ENCODE measurements at regions not wholly inside any gene's neighbourhood (a gene's known extent, or its start where the extent isn't known, plus 50 kb on each side); places are given as distances from the start of the nearest gene placed in this dataset.

DNA sequence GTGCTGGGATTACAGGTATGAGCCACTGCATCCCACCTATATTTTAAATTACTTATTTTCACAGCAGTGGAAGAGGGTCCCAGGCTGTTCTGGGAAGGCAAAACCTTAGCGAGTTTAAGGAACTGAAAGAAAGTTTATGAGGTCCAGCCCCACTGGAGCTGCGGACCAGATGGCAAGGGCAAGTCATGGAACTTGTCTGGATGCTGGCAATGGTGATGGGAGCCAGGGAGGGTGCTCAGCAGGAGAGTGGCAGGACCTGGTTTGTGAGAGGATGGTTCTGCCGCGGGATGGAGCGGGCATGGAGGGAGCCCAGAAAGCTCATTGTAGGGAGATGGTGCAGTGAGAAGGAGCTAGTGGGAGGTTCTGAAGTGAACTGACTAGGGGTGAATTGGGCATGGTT is 50.6 kb upstream of the SLC45A1 start:
- H3K27me3 ChIP-seq (ENCODE audit: control insufficient read depth, insufficient read depth, low read length), result no peaks in the 10 kb centered on the region
- H3K36me3 ChIP-seq (ENCODE audit: control insufficient read depth in 2 of 3, insufficient read depth in 3 of 3, low read length in 3 of 3), result no peaks in the 10 kb centered on the region
- H3K4me1 ChIP-seq (ENCODE audit: control insufficient read depth in 2 of 3, insufficient read depth in 2 of 3, low read depth in 1 of 3, low read length in 3 of 3), result peaks cover 0 to 10% (median 3%) of the 10 kb centered on the region in 3 donors
- TF ChIP-seq, protein P1, sequence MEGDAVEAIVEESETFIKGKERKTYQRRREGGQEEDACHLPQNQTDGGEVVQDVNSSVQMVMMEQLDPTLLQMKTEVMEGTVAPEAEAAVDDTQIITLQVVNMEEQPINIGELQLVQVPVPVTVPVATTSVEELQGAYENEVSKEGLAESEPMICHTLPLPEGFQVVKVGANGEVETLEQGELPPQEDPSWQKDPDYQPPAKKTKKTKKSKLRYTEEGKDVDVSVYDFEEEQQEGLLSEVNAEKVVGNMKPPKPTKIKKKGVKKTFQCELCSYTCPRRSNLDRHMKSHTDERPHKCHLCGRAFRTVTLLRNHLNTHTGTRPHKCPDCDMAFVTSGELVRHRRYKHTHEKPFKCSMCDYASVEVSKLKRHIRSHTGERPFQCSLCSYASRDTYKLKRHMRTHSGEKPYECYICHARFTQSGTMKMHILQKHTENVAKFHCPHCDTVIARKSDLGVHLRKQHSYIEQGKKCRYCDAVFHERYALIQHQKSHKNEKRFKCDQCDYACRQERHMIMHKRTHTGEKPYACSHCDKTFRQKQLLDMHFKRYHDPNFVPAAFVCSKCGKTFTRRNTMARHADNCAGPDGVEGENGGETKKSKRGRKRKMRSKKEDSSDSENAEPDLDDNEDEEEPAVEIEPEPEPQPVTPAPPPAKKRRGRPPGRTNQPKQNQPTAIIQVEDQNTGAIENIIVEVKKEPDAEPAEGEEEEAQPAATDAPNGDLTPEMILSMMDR (IDR thresholded peaks at IDR 0.05; ENCODE audit: borderline replicate concordance, extremely low read depth, insufficient read depth), result no peak
- peak overlapping the region; percentile 74 to 76 for H3K27ac ChIP-seq (ENCODE audit: low read depth in 2 of 2, low read length in 2 of 2)
- no peak overlapping the region for H3K4me3 ChIP-seq (ENCODE audit: low read length in 3 of 3)
- no peak overlapping the region for H3K9ac ChIP-seq (ENCODE audit: low read length in 3 of 3)
- H3K9me3 ChIP-seq (ENCODE audit: control insufficient read depth in 2 of 3, insufficient read depth in 1 of 3, low read length in 3 of 3), result no peaks in the 10 kb centered on the region
- no peak for FAIRE-seq
- no peak for DNase-seq
- intact Hi-C loops (cut with DNase I), result no loop called here

DNA sequence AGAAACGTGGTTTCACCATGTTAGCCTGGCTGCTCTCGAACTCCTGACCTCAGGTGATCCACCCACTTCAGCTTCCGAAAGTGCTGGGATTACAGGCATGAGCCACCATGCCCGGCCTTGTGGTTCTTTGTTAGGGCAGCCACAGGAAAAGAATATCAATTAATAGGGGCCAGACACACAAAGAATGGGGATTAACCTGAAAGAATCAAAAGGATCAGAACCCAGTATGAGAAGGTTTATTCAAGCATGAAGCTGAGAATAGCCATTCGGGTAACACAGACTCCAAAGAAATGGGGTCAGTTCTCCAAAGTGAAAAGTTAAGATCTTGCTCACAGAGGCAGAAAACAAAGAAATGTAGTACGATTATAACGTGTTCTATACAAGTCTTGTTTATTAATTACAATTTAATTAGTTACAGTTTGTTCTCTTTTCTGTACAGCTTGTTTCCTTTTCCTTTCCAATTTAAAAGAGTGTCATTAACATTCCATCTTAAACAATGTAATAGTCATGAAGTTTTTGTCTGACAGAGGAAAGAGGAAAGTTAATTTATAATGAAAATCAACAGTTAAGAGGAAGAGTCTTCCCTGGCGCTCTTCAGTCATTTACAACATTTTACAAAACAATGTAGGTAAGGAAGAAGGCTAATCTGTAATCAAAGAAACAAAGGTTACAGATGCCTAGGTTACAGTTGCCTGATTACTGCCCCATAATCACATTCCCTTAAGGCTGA is 51.3 kb upstream of the SLC45A1 start:
- Histone ChIP-seq H3K36me3 (ENCODE audit: control insufficient read depth in 2 of 3, insufficient read depth in 3 of 3, low read length in 3 of 3) (no peaks in the 10 kb centered on the region), H3K9me3 (ENCODE audit: control insufficient read depth in 2 of 3, insufficient read depth in 1 of 3, low read length in 3 of 3) (no peaks in the 10 kb centered on the region), H3K27me3 (ENCODE audit: control insufficient read depth, insufficient read depth, low read length) (no peaks in the 10 kb centered on the region), H3K4me1 (ENCODE audit: control insufficient read depth in 2 of 3, insufficient read depth in 2 of 3, low read depth in 1 of 3, low read length in 3 of 3) (peaks cover 0 to 10% (median 3%) of the 10 kb centered on the region in 3 donors), H3K4me3 (ENCODE audit: low read length in 3 of 3) (no peak overlapping the region), H3K9ac (ENCODE audit: low read length in 3 of 3) (no peak overlapping the region), H3K27ac (ENCODE audit: low read depth in 2 of 2, low read length in 2 of 2) (peak overlapping the region; percentile 9 to 38)
- intact Hi-C loops (cut with DNase I), result no loop called here
- TF ChIP-seq, protein P1 (IDR thresholded peaks at IDR 0.05; ENCODE audit: borderline replicate concordance, extremely low read depth, insufficient read depth), result no peak
- DNase-seq, result peak in 2 of 5 donors; percentile 24 to 39
- FAIRE-seq, result peak; percentile 93

DNA sequence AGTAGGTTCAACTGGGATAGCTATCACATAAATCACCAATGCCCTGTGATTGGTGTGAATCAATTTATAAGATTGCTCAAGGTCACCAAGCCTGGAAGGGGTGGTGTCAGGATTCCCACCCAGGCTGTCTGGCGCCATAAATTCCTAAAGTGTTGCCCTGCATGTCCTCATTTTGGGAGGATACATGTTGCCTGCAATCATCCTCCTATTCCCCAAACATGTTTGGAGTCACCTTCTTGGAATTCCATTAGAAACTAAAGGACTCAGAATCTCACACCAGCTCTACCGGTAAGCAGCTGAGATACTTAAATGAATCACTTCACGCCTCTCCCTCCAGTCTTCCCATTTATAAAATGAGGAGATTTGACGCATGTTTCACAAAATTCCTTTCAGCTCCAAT is 54.1 kb upstream of the SLC45A1 start:
- TF ChIP-seq, protein P1 (IDR thresholded peaks at IDR 0.05; ENCODE audit: borderline replicate concordance, extremely low read depth, insufficient read depth), result no peak
- H3K9ac ChIP-seq (ENCODE audit: low read length in 3 of 3), result no peak overlapping the region

More for the DNA sequence above, 54.1 kb upstream of the SLC45A1 start:
- intact Hi-C loops (cut with DNase I), result no loop called here
- DNase-seq, result no peak
- no peaks in the 10 kb centered on the region for H3K9me3 ChIP-seq (ENCODE audit: control insufficient read depth in 2 of 3, insufficient read depth in 1 of 3, low read length in 3 of 3)
- no peak overlapping the region for H3K4me3 ChIP-seq (ENCODE audit: low read length in 3 of 3)
- H3K4me1 ChIP-seq (ENCODE audit: control insufficient read depth in 2 of 3, insufficient read depth in 2 of 3, low read depth in 1 of 3, low read length in 3 of 3), result peaks cover 6 to 11% (median 10%) of the 10 kb centered on the region in 3 donors
- no peak for FAIRE-seq
- no peak overlapping the region for H3K27ac ChIP-seq (ENCODE audit: low read depth in 2 of 2, low read length in 2 of 2)
- no peaks in the 10 kb centered on the region for H3K27me3 ChIP-seq (ENCODE audit: control insufficient read depth, insufficient read depth, low read length)
- H3K36me3 ChIP-seq (ENCODE audit: control insufficient read depth in 2 of 3, insufficient read depth in 3 of 3, low read length in 3 of 3), result no peaks in the 10 kb centered on the region
